HG02763 (cell line): ENCODE measurements at regions not wholly inside any gene's neighbourhood (a gene's known extent, or its start where the extent isn't known, plus 50 kb on each side); places are given as distances from the start of the nearest gene placed in this dataset.
"Not testable (repeated sequence)": the region's sequence is repeated elsewhere in the genome, so short reads cannot be mapped to it uniquely, and the experiment has no call there.

ENCODE experiments used
- ATAC-seq: cut with Tn5 transposase; IDR thresholded peaks from one replicate; pipeline ENCODE4 v1.9.1; 2021; ENCODE audit warnings: mild to moderate bottlenecking, moderate library complexity; ENCODE audit not compliant: unreplicated experiment

DNA sequence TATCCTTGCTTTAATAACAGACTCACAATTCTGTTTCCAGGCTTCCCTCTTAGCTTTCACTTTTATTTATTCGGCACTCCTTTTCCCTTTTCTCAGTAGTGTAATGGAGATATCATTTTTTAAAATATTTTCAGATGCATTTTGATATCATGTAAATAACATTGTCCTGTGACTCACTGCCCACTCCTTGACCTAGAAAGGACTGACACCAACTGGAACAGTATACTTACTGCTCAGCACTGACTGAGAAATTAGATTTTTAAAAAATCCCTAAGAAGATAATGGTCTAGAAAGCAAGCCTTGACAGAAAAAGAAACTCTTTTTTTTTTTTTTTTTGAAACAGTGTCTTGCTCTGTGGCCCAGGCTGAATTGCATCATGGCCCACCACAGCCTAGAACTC is 118.0 kb upstream of the FSCB start:
- ATAC-seq = no peak

DNA sequence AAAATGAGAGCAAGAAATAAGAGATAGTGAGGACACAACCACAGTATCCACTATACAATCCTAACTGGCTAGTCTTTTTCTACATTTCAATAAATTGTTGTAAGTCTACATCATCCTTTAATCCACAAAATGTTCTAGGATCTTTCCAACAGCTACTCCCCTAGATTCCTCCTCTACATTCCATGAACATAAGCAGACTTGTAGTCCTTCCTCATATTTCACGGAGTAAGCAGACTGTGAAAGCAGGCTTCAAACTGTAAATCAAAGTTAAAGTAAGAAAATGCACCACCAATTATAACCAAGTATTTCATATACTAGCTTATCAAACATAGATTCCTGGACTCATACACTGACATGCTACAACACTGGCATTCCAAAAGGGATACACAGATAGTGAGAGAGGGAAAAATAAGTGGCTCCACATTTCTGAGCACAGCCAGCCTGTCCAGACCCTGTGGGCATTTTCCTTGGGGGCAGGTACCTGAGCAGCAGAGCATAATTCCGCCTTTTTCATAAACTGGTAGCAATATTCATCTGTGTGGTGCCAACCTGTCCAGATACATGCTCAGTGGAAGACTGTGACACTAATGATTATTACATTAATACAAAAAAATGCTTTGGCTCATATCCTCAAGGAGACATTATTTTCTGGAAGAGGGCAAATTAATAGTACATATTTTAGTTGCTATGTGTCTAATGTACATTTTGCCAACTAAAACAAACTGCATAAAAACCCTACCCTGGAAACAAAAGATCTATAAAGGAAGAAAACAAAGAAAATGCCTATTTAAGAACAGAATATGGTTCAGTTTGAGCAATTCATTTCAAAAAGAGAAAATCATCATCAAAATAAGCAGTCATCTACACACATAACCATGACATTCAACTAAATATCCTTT is 113.3 kb upstream of the FSCB start:
- ATAC-seq = no peak

DNA sequence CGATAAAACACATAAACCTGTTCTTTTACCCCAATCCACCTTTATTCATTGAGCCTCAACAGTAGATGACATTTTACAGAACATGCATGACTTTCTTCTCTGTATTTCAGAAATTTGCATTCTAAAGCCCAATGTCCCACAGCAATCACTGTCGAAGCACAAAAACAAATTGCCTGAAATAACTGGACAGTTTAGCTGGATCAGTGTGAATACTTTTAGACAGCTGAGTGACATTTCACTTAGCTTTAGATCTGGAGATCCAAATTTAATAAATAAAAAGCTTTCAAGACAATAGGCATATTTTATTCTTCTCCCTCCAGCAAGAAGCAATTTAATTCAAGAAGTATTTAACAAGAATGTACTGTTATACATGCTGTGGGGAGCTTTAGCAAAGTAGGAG is 109.1 kb upstream of the FSCB start:
- ATAC-seq = no peak

DNA sequence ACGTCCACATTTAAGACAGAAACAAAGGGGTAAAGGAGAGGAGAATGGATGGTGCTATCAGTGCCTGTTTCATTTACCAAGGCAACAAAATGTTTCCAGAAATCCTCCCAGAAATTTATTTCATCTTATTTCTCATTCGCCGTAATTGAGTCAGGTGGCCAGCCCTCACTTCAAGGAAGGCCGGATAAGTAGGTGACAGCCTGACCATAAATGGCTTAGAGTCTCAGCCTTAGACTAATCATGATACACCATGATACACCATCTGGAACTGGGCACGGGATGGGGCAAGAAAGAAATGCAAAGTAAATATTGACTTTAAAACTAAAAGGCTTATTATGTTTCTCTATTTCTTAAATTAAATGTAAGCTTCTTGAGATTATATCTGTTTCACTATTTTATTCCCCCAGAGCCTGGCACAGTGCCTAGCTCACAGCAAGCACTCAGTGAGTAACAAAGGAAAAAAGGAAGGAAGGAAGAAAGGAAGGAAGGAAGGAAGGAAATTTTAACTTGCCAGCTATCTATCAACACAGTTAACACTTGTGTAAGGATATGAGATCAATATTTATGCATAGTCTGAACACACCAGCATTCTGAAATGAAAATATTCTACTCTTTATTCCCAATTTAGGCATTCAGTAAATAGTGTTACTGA is 106.1 kb upstream of the FSCB start:
- ATAC-seq = no peak

DNA sequence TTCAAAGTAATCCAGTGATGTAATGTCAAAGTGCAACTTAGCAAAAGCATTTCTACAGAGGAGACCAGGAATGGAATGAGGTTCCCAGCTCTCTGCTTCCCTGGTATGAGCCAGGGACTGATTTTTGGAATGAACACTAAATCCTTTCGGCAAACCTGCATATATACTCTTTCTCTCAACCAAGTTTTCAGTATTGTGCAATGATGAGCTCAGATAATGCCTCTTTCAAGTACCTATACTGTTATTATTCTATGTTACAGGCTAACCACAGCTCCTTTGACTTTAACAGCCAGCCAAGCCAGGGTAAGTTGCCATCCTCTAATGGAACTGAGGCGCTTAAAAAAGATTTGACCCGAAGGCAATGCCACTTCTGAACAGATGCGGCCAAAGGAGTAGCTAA is 104.9 kb upstream of the FSCB start:
- ATAC-seq = no peak

DNA sequence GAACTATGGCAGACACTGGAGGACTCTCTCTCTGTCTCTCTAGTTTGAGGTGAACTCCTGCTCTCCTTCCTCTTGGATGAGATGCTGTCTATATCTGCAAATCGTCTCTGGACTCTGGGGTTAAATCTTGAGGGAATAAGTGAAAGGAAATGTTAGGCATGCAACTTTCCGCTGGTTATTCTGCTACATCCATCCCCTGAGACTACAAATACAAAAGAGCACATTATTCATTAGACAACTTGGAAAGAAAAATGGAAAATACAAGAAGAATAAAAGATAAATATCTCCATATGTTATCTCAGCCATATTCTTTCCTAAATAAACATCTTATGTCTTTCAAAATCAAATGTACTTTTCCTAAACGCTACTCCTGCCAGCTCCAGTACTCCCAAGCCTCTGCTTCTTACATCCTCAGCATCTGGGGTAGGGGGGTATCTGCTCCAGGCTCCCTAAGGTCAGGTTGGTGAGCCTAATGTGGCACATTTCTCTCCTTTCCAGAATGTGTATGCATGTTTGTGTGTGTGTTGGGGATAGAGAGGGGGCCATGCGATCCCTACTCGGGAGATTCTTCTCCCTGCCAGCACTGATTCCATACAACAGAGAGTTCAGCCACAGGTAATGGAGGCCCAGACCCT is 102.9 kb upstream of the FSCB start:
- no peak for ATAC-seq

DNA sequence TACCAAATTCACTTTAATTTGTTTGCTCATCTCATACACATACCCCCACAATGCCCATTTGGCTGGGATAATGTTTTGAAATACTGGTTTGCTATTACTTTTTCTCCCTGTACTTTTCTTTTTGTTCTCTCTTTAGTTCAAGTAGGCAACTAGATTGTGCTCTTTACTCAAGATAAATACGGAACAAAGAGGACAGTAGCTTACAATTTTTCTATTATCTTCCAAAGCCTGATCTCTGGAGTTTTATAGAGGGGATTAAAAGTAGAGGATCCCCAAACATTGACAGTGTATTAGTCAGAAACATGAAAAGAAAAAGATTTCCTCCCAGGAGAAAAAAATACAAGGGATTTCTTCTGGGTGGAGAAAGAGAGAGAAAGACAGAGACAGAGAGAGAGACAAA is 102.1 kb upstream of the FSCB start:
- no peak for ATAC-seq

DNA sequence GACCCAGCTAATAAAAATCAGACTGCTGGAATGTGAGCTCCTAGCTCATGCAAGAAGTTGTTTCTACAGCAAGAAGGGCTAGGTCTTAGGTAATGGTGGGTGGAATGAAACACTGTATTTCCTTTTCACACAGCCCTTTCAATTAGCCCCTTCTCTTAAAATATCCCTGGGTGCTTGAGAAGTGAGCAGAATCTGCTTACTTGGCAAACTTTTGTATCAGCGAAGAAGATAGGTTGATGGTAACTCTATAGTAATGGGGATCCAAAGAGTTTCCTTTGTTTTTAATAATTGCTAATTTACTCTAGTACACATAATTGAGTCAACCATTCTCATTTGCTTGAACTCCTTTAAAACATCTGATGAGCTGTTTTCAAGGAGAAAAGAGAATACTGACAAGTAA is 100.6 kb upstream of the FSCB start:
- no peak for ATAC-seq

DNA sequence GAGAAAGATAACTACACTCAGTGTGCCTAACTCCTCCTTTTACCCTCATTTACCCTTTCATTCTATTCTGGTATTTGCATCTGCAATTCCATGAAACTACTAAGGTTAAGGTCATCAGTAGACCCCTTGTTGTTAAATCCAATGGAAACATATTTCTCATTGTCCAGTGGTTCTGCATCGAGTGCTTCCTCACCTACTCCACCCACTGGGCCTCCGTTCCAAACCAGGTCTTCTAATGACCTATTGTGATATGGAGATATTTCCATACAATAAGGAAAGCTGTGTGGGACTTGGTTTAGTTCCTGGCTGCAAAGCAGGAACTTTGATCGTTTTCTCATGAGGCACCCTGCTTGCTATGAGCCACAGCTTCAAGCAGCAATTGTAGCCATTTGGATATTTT is 99.5 kb upstream of the FSCB start:
- ATAC-seq = no peak

DNA sequence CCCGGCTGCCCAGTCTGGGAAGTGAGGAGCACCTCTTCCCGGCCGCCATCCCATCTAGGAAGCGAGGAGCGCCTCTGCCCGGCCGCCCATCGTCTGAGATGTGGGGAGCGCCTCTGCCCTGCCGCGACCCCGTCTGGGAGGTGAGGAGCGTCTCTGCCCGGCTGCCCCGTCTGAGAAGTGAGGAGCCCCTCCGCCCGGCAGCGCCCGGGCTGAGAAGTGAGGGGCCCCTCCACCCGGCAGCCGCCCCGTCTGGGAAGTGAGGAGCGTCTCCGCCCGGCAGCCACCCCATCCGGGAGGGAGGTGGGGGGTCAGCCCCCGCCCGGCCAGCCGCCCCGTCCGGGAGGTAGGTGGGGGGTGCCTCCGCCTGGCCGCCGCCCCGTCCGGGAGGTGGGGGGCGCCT is 94.2 kb upstream of the FSCB start:
- not testable (repeated sequence) for ATAC-seq

DNA sequence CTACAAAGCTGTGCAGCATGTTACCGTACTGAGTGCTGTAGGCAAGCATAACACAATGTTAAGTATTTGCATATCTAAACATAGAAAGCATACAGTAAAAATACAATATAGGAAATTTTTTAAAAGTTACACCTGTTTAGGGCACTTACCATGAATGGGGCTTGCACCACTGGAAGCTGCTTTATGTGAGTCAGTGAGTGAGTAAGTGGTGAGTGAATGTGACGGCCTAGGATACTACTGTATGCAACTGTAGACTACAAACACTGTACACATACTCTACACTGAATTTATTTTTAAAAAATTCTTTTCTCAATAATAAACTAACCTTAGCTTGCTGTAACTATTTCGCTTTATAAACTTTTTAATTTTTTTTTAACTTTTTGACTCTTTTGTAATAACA is 82.1 kb upstream of the FSCB start:
- no peak for ATAC-seq

DNA sequence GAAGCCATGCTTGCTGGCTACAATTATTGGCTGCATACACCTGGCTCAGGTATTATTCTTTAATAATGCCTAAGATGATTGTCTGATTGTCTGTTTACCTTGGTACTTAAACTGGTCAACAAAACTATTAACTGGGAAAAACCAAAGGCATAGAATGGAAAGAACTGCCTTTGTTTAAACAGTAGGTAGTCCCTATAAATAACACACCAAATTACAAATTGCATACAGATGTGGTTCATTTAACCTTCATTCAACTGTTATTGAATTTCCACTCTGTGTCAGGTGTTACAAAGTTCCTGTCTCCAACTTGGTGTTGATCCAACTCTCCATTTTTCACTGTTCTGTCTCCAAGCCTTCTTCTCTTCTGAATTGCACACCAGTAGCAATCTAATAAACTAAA is 79.8 kb upstream of the FSCB start:
- no peak for ATAC-seq

DNA sequence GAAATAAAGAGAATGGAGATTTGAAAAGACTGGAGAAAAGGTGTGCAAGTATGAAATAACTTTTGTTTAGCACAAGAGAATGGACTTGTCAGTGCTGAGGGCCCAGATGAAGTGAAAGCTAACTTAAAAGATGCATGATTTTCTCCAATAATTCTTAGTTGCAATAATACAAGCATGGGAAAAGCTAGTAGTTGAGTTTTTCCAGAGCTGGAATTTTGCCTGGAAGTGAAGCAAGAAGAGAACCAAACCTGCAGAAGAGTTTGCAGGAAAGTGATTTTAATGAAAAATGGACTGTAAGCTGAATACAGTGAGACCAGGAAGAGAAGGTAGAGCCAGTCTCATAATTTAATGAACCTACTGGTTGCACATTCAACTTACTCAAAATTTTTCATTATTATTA is 69.3 kb upstream of the FSCB start:
- no peak for ATAC-seq

DNA sequence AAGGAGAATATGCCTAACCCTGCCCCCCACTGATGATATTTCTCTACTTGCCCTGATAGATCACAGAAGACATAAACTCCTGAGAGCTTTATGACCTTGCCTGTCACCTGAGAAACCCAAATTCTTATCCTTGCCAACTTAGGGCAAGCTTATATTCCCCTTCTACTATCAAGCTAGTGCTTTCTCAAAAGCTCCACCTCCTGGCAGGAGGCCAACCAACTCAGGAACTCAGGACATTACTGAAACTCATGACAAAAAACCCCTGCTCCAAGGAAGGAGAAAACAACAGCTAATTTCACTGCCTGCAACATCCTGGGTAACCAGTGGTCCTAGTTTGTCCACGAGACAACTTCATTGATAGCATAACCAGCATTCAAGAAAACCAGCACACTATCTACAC is 60.9 kb upstream of the FSCB start:
- no peak for ATAC-seq

DNA sequence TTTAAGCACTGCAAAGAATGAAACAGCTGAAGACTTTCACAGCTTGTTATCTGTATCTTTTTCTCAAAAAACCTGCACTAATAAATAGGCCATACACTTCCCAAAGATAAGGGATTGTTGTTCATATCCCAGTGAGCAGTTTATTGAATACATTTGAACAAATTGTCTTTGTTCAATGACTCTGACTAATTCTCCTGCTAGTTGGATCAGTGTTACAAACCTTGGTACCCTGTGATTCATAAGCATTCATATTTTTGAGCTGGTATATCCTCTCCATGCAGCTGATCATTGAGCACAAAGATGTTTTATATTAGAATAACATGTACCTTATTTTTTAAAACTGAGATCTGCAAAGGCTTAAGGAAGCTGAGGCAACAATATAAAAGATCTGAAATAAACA is 58.9 kb upstream of the FSCB start:
- ATAC-seq = no peak

DNA sequence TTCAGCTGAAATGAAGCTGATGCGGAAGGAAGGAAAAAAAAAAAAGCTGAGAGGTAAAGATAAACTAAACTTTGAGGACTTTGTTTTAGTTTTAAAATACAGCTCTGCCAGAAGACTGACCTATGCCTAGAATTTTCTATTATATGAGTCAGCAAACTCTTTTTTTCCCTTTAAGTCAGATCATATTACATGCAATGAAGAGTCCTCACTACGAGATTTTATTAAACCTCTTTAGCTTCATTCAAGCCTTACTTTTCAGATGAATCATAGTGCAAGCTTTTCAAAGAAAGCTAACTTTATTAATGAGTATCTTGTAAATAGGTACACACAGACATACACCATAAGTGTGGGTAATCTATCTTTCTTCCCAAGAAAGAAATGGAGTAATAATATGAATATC is 57.8 kb upstream of the FSCB start:
- ATAC-seq = no peak
